GM12878 (cell line): ENCODE measurements at regions not wholly inside any gene's neighbourhood (a gene's known extent, or its start where the extent isn't known, plus 50 kb on each side); places are given as distances from the start of the nearest gene placed in this dataset. TPM values are rescaled to one million over a fixed set of nuclear protein-coding genes. Genes with fewer than 3 reads are reported as not detected.

Experiments
- ZNF687 ChIP-seq: fragments of 450-650 bp; IDR thresholded peaks from 2 replicates; pipeline ENCODE4 v1.6.1; 2017; ENCODE audit warnings: mild to moderate bottlenecking, moderate library complexity
- microRNA-seq: library from miRNA; unstranded; fragments of <30 nt; microRNA quantifications from one replicate; pipeline ENCODE4, GENCODE V29; 2018
- small RNA-seq: library from RNA; depleted of rRNA; stranded (forward); fragments of <200 nt; gene quantifications from one replicate; pipeline ENCODE3, GENCODE V24; 2014

GRCh38 chr3:175861916-175862315 is 1002.8 kb downstream of the NAALADL2 start (continued):
- no peak for TF ChIP-seq ZNF687

Small RNA genes in the stretch of these regions (microRNA-seq; reads per million reads assigned to microRNA genes)
- gene MIR7977: 1.7 reads per million

Small RNA genes in the stretch of these regions (small RNA-seq; reads per million reads assigned to genes)
- not detected for gene AC104640.2
- not detected for gene RNA5SP147
